ENCODE measurements at regions not wholly inside any gene's neighbourhood (a gene's known extent, or its start where the extent isn't known, plus 50 kb on each side); places are given as distances from the start of the nearest gene placed in this dataset.

- Histone ChIP-seq H3K9me3 (ENCODE audit: insufficient read depth, low read length) (no peaks in the 10 kb centered on the region), H3K9ac (ENCODE audit: low read length) (no peak overlapping the region), H3K36me3 (replicated peaks; ENCODE audit: low read depth, low read length) (peaks cover 9% of the 10 kb centered on the region), H2AFZ (ENCODE audit: low read depth, low read length) (no peak overlapping the region), H3K4me1 (ENCODE audit: low read length) (peaks cover 28% of the 10 kb centered on the region), H3K4me3 (ENCODE audit: low read length) (no peak overlapping the region), H3K27me3 (ENCODE audit: low read depth, low read length) (no peaks in the 10 kb centered on the region), H3K79me2 (ENCODE audit: low read length) (no peaks in the 10 kb centered on the region), H3K4me2 (ENCODE audit: low read length) (peak overlapping the region; percentile 37), H3K27ac (ENCODE audit: low read length) (peak overlapping the region; percentile 61), H4K20me1 (ENCODE audit: insufficient read depth, low read length) (no peaks in the 10 kb centered on the region)
- TF ChIP-seq EZH2phosphoT487 (IDR thresholded peaks at IDR 0.05; ENCODE audit: low read depth) (no peak), CTCF (IDR thresholded peaks at IDR 0.05; ENCODE audit: low read depth, low read length) (peak; percentile 46)
Observed at GRCh38 chr2:41475959-41476358, 571.9 kb upstream of the PKDCC start.

GRCh38 chr2:41482659-41483058, 565.2 kb upstream of the PKDCC start:
- TF ChIP-seq EZH2phosphoT487 (IDR thresholded peaks at IDR 0.05; ENCODE audit: low read depth) (no peak), CTCF (IDR thresholded peaks at IDR 0.05; ENCODE audit: low read depth, low read length) (no peak)
- H3K27me3 ChIP-seq (ENCODE audit: low read depth, low read length), result no peaks in the 10 kb centered on the region
- no peak overlapping the region for H3K9ac ChIP-seq (ENCODE audit: low read length)
- no peak overlapping the region for H3K4me2 ChIP-seq (ENCODE audit: low read length)
- H3K9me3 ChIP-seq (ENCODE audit: insufficient read depth, low read length), result no peaks in the 10 kb centered on the region
- H3K36me3 ChIP-seq (replicated peaks; ENCODE audit: low read depth, low read length), result peaks cover 6% of the 10 kb centered on the region
- no peak overlapping the region for H3K27ac ChIP-seq (ENCODE audit: low read length)
- H2AFZ ChIP-seq (ENCODE audit: low read depth, low read length), result no peak overlapping the region
- no peak overlapping the region for H3K4me3 ChIP-seq (ENCODE audit: low read length)
- H4K20me1 ChIP-seq (ENCODE audit: insufficient read depth, low read length), result no peaks in the 10 kb centered on the region
- H3K79me2 ChIP-seq (ENCODE audit: low read length), result no peaks in the 10 kb centered on the region
- no peaks in the 10 kb centered on the region for H3K4me1 ChIP-seq (ENCODE audit: low read length)

GRCh38 chr2:41483226-41483625, 564.6 kb upstream of the PKDCC start:
- no peaks in the 10 kb centered on the region for H3K9me3 ChIP-seq (ENCODE audit: insufficient read depth, low read length)
- H3K9ac ChIP-seq (ENCODE audit: low read length), result no peak overlapping the region
- H3K4me3 ChIP-seq (ENCODE audit: low read length), result no peak overlapping the region
- no peaks in the 10 kb centered on the region for H4K20me1 ChIP-seq (ENCODE audit: insufficient read depth, low read length)
- H3K79me2 ChIP-seq (ENCODE audit: low read length), result no peaks in the 10 kb centered on the region
- H3K27ac ChIP-seq (ENCODE audit: low read length), result no peak overlapping the region
- H3K4me2 ChIP-seq (ENCODE audit: low read length), result no peak overlapping the region
- H3K4me1 ChIP-seq (ENCODE audit: low read length), result no peaks in the 10 kb centered on the region
- no peak for TF ChIP-seq EZH2phosphoT487 (IDR thresholded peaks at IDR 0.05; ENCODE audit: low read depth)
- no peak for TF ChIP-seq CTCF (IDR thresholded peaks at IDR 0.05; ENCODE audit: low read depth, low read length)
- peaks cover 6% of the 10 kb centered on the region for H3K36me3 ChIP-seq (replicated peaks; ENCODE audit: low read depth, low read length)
- no peaks in the 10 kb centered on the region for H3K27me3 ChIP-seq (ENCODE audit: low read depth, low read length)
- no peak overlapping the region for H2AFZ ChIP-seq (ENCODE audit: low read depth, low read length)

GRCh38 chr2:41483982-41484857, 563.6 kb upstream of the PKDCC start:
- no peaks in the 10 kb centered on the region for H3K27me3 ChIP-seq (ENCODE audit: low read depth, low read length)
- peaks cover 6% of the 10 kb centered on the region for H3K36me3 ChIP-seq (replicated peaks; ENCODE audit: low read depth, low read length)
- peaks cover 10% of the 10 kb centered on the region for H3K4me1 ChIP-seq (ENCODE audit: low read length)
- no peak overlapping the region for H3K4me2 ChIP-seq (ENCODE audit: low read length)
- H3K27ac ChIP-seq (ENCODE audit: low read length), result no peak overlapping the region
- no peaks in the 10 kb centered on the region for H3K79me2 ChIP-seq (ENCODE audit: low read length)
- TF ChIP-seq CTCF (IDR thresholded peaks at IDR 0.05; ENCODE audit: low read depth, low read length), result no peak
- no peak for TF ChIP-seq EZH2phosphoT487 (IDR thresholded peaks at IDR 0.05; ENCODE audit: low read depth)
- no peak overlapping the region for H3K9ac ChIP-seq (ENCODE audit: low read length)
- H4K20me1 ChIP-seq (ENCODE audit: insufficient read depth, low read length), result no peaks in the 10 kb centered on the region
- H3K9me3 ChIP-seq (ENCODE audit: insufficient read depth, low read length), result no peaks in the 10 kb centered on the region
- no peak overlapping the region for H3K4me3 ChIP-seq (ENCODE audit: low read length)
- H2AFZ ChIP-seq (ENCODE audit: low read depth, low read length), result no peak overlapping the region
